Inferior parietal cortex (tissue), 1 donor: ENCODE measurements at regions not wholly inside any gene's neighbourhood (a gene's known extent, or its start where the extent isn't known, plus 50 kb on each side); places are given as distances from the start of the nearest gene placed in this dataset.

Source experiments
- DNase-seq: peaks from one replicate; pipeline ENCODE4 v3.0.0-alpha.2; 2016; ENCODE audit errors: extremely low spot score

DNA sequence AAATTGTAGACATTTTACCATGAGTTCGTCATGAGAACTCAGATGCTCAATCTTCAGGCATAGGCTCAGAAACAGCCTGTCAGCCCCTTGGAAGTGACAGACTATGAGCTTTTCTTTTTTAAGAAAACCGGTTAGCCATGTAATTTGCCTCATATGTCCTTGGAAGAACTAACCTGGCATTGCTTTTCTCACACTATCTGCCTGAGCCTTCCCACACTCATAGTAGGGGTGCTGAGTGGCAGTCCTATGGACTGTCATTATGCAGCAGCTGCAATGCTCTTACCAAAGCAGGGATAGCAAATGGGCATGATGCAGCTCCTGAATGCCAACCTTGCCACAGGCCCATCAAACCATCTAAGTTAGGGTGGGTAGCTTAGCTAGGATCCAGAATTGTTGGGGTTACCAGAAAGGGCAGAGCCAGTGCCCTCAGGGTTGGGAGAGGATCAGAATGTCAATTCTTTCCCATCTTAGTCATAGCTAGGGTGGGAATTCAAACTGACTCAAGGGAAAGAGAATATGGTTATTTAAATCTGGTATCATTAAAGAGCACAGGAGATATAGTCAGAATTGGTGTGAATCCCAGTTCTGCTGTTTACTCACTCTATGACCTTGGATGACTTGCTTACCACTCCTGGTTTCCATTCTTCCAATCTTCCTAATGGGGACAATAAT lies 230.6 kb upstream of the CPEB2 start:
- no peak for DNase-seq

- DNase-seq = no peak
Measured at GRCh38 chr4:14772388-14772787, 229.9 kb upstream of the CPEB2 start.

GRCh38 chr4:14783011-14783877 lies 219.0 kb upstream of the CPEB2 start:
- DNase-seq = no peak

DNA sequence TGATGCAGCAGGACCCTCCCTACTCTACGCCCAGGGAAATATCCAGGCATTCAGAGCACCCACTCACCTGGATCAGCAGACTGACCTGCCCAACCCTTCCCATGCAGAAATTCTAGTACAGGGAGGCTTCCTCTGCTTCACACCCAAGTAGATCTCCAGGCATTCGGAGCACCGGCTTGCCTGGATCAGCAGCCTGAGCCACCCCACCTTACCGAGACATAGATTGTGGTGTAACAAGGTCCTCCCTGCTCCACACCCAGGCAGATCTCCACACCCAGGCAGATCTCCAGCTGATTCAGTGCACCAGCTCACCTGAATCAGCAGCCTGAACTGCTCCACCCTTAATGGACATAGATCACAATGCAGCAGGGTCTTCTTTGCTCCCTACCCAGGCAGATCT lies 215.1 kb upstream of the CPEB2 start:
- DNase-seq = no peak

DNA sequence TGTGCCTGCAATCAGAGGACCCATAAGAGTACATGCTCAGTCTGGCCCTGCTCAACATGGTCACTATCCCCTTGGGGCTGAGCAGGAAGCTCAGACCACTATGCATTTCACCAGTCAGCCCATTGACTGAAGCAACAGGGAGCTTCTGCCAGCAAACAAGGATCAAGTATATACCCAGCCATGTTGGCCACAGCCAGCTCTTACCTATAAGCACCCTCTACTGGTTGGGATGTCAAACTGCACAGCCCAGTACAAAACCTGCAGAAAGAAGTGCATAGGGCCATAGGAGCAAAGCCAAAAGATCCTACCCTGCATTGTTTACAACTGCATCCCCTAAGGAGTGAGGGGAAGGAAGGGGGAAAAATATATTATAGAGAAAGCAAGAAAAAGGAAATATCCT lies 214.4 kb upstream of the CPEB2 start:
- no peak for DNase-seq

GRCh38 chr4:14790494-14790893 lies 211.8 kb upstream of the CPEB2 start:
- no peak for DNase-seq

DNA sequence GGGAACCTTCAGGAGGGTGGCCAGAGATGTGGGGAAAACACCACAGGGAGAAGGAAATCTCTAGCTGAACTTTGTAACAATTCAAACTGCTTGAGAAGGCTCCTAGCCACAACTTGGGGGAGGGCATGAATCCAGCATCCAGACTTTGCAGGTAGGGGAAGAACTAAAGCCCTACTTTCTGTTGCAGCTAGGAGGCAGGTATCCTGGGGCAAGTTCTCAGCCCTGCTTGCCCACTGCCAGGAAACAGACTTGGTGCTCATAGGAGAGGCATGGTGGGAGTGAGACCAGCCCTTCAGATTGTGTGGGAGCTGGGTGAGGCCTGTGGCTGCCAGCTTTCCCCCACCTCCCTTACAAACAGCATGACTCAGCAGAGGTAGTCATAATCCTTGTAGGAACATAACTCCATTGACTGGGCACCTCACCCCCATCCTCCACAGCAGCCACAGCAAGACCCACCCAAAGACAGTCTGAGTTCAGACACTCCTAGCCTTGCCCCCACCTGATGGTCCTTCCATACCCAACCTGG lies 209.5 kb upstream of the CPEB2 start:
- DNase-seq = no peak

- no peak for DNase-seq
Measured at GRCh38 chr4:14800977-14801376, 201.3 kb upstream of the CPEB2 start.

- no peak for DNase-seq
Measured at GRCh38 chr4:14802596-14802995, 199.7 kb upstream of the CPEB2 start.

GRCh38 chr4:14807856-14808255 lies 194.4 kb upstream of the CPEB2 start:
- DNase-seq = no peak

- no peak for DNase-seq
Measured at GRCh38 chr4:14809203-14809602, 193.1 kb upstream of the CPEB2 start.

GRCh38 chr4:14810121-14810520 lies 192.2 kb upstream of the CPEB2 start:
- no peak for DNase-seq

GRCh38 chr4:14810568-14810967 lies 191.7 kb upstream of the CPEB2 start:
- no peak for DNase-seq

- no peak for DNase-seq
Measured at GRCh38 chr4:14812101-14812500, 190.2 kb upstream of the CPEB2 start.

DNA sequence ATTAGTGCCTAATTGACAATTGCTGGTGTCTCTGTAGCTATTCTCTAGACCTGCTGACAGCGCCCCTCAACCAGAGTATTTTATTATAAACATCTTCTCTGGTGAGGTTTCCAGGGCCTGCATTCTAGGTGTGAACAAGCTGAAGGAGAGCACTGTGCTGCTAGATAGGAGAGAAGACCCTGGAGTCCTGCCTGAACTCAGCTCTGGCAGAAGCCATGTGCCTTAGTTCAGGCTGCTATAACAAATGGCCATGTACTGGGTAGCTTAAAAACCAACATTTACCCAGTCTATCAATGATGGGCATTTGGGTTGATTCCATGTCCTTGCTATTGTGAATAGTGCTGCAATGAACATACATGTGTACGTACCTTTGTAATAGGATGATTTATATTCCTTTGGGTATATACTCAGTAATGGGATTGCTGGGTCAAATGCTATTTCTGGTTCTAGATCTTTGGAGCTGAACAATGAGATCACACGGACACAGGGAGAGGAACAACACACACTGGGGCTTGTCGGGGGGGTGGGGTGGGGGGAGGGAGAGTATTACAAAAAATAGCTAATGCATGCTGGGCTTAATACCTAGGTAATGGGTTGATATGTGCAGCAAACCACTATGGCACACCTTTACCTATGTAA lies 185.5 kb upstream of the CPEB2 start:
- DNase-seq = no peak

GRCh38 chr4:14824189-14824588 lies 178.1 kb upstream of the CPEB2 start:
- no peak for DNase-seq

DNA sequence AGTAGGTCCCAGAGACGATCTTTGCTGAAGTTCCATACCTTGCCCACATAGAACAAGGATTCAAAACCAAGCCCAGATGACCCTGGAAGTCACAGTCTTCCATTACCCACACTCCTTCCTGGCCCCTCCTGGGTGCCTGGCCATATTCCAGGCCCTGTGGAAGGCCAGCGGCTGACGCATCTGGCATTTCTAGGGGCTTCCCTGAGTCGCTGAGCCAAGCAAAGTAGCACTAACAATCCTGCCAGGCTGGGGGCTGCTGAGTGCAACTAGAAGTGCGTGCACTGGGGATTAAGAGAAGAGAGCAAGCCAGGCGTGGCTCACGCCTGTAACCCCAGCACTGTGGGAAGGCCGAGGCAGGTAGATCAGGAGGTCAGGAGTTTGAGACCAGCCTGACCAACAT lies 175.2 kb upstream of the CPEB2 start:
- DNase-seq = no peak

GRCh38 chr4:14829795-14830194 lies 172.5 kb upstream of the CPEB2 start:
- DNase-seq = no peak

DNA sequence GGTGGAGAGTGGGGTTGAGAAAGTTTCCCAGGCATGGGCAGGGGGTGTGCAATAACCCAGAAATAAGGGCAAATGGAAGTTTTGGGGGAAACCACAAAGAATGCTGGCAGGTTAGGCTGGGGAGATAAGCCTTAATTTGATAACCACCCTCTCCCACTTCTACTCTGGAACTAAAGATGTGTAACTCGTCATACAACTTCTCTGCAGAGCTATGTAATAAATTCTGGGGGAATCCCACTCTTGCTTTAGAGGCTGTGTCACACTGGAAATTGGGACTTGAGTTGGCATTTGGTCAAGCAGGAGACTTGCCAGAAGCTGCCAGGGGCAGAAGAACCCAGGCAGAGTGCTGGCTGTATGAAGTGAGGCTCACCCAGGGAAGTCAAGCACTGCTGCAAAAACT lies 170.9 kb upstream of the CPEB2 start:
- DNase-seq = no peak

GRCh38 chr4:14833053-14833452 lies 169.2 kb upstream of the CPEB2 start:
- no peak for DNase-seq

GRCh38 chr4:14834382-14834781 lies 167.9 kb upstream of the CPEB2 start:
- DNase-seq = no peak

GRCh38 chr4:14835288-14835687 lies 167.0 kb upstream of the CPEB2 start:
- no peak for DNase-seq
